ENCODE measurements at regions not wholly inside any gene's neighbourhood (a gene's known extent, or its start where the extent isn't known, plus 50 kb on each side); places are given as distances from the start of the nearest gene placed in this dataset.

- Histone ChIP-seq H3K27ac (ENCODE audit: low read depth in 2 of 2, low read length in 2 of 2) (no peak overlapping the region), H3K4me1 (ENCODE audit: control insufficient read depth in 2 of 3, insufficient read depth in 2 of 3, low read depth in 1 of 3, low read length in 3 of 3) (peaks cover 0 to 4% (median 0%) of the 10 kb centered on the region in 3 donors), H3K9me3 (ENCODE audit: control insufficient read depth in 2 of 3, insufficient read depth in 1 of 3, low read length in 3 of 3) (no peaks in the 10 kb centered on the region), H3K9ac (ENCODE audit: low read length in 3 of 3) (no peak overlapping the region), H3K36me3 (ENCODE audit: control insufficient read depth in 2 of 3, insufficient read depth in 3 of 3, low read length in 3 of 3) (no peaks in the 10 kb centered on the region), H3K4me3 (ENCODE audit: low read length in 3 of 3) (no peak overlapping the region), H3K27me3 (ENCODE audit: control insufficient read depth, insufficient read depth, low read length) (no peaks in the 10 kb centered on the region)
- DNase-seq (no peak), FAIRE-seq (no peak)
- TF ChIP-seq CTCF (IDR thresholded peaks at IDR 0.05; ENCODE audit: borderline replicate concordance, extremely low read depth, insufficient read depth), result no peak
- intact Hi-C loops (cut with DNase I), result no loop called here
These were observed 73.7 kb upstream of the RAP1B start for GRCh38 chr12:68536885-68537485.

DNA sequence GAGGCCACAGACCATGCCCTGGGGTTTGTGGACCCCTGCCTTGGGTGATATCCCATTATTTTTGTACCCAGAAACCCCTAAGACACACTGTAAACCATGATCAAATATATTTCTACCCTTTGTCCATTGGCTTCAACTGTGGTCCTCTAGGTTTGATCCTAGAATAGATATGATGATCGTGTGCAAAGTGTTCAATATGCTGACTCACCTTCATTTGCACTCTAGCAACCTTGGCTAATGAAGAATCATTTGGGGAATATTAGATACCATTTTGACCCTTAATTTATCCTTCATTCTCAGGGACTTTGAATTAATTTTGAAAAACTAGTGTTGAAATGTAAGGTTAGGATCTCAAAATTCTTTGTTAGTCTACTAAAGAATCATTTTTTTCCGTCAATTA lies 73.1 kb upstream of the RAP1B start:
- Histone ChIP-seq H3K9ac (ENCODE audit: low read length in 3 of 3) (no peak overlapping the region), H3K4me3 (ENCODE audit: low read length in 3 of 3) (no peak overlapping the region), H3K4me1 (ENCODE audit: control insufficient read depth in 2 of 3, insufficient read depth in 2 of 3, low read depth in 1 of 3, low read length in 3 of 3) (peaks cover 0 to 4% (median 0%) of the 10 kb centered on the region in 3 donors), H3K36me3 (ENCODE audit: control insufficient read depth in 2 of 3, insufficient read depth in 3 of 3, low read length in 3 of 3) (no peaks in the 10 kb centered on the region), H3K27ac (ENCODE audit: low read depth in 2 of 2, low read length in 2 of 2) (no peak overlapping the region), H3K9me3 (ENCODE audit: control insufficient read depth in 2 of 3, insufficient read depth in 1 of 3, low read length in 3 of 3) (no peaks in the 10 kb centered on the region), H3K27me3 (ENCODE audit: control insufficient read depth, insufficient read depth, low read length) (no peaks in the 10 kb centered on the region)
- intact Hi-C loops (cut with DNase I), result no loop called here
- DNase-seq (no peak), FAIRE-seq (no peak)
- TF ChIP-seq CTCF (IDR thresholded peaks at IDR 0.05; ENCODE audit: borderline replicate concordance, extremely low read depth, insufficient read depth), result no peak

DNA sequence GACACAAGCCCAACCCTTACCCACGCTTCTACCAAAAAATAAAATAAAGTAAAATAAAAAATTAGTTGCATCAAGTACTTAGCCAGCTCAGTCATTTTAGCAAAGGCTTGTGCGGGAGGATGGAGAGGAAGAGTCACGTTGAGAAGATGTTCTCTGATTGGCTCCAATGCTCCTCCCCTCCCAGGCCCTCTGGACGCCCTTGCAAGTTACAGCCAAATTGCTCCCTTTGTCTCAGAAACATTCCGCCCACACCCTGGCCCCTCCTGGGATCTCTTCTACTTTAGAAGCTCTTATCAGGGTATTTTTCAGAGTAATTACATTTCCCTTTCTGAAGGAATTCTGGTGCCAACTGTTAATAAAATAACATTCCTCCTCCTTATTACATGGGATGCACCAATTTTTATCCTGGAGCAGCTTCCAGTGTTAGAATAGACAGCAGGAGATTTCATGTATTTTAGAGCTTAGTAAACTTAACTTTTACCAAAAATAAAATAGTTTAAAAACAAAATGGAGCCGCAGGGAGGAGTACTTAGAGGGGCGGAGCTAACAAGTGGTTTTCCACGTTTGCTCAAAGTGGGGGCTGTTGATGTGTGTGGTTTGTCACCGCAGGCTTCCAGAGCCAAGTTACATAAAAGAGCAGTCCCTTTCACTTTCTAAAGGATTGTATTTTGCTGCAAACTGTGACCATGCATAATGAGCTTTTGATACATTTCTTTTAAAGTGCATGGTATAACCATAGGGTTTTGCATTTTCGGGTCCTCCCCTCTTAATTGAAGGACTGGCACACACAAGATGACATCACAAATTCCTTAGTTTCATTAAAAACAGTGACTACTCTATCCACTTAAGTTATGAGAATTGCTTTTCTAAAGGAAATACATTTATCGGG lies 71.7 kb upstream of the RAP1B start:
- peak overlapping the region; percentile 32 to 45 for H3K27ac ChIP-seq (ENCODE audit: low read depth in 2 of 2, low read length in 2 of 2)
- FAIRE-seq, result no peak
- no peaks in the 10 kb centered on the region for H3K27me3 ChIP-seq (ENCODE audit: control insufficient read depth, insufficient read depth, low read length)
- intact Hi-C loops (cut with DNase I), result no loop called here
- H3K36me3 ChIP-seq (ENCODE audit: control insufficient read depth in 2 of 3, insufficient read depth in 3 of 3, low read length in 3 of 3), result no peaks in the 10 kb centered on the region
- no peaks in the 10 kb centered on the region for H3K9me3 ChIP-seq (ENCODE audit: control insufficient read depth in 2 of 3, insufficient read depth in 1 of 3, low read length in 3 of 3)
- peaks cover 0 to 4% (median 0%) of the 10 kb centered on the region in 3 donors for H3K4me1 ChIP-seq (ENCODE audit: control insufficient read depth in 2 of 3, insufficient read depth in 2 of 3, low read depth in 1 of 3, low read length in 3 of 3)
- peak in 4 of 5 donors; percentile 13 to 85 (median 38) for DNase-seq
- peak overlapping the region in 1 of 3 donors; percentile 62 for H3K9ac ChIP-seq (ENCODE audit: low read length in 3 of 3)
- peak overlapping the region in 2 of 3 donors; percentile 55 to 63 for H3K4me3 ChIP-seq (ENCODE audit: low read length in 3 of 3)
- no peak for TF ChIP-seq CTCF (IDR thresholded peaks at IDR 0.05; ENCODE audit: borderline replicate concordance, extremely low read depth, insufficient read depth)
